ENCODE measurements at regions not wholly inside any gene's neighbourhood (a gene's known extent, or its start where the extent isn't known, plus 50 kb on each side); places are given as distances from the start of the nearest gene placed in this dataset.

- in situ Hi-C loops (cut with HindIII; ENCODE audit: low sequenced_read_pairs) = no loop called here
Observed at GRCh38 chr2:20523073-20523798, 76.4 kb downstream of the RHOB start.

GRCh38 chr2:20523799-20524187, 76.9 kb downstream of the RHOB start:
- in situ Hi-C loops (cut with HindIII; ENCODE audit: low sequenced_read_pairs) = no loop called here

DNA sequence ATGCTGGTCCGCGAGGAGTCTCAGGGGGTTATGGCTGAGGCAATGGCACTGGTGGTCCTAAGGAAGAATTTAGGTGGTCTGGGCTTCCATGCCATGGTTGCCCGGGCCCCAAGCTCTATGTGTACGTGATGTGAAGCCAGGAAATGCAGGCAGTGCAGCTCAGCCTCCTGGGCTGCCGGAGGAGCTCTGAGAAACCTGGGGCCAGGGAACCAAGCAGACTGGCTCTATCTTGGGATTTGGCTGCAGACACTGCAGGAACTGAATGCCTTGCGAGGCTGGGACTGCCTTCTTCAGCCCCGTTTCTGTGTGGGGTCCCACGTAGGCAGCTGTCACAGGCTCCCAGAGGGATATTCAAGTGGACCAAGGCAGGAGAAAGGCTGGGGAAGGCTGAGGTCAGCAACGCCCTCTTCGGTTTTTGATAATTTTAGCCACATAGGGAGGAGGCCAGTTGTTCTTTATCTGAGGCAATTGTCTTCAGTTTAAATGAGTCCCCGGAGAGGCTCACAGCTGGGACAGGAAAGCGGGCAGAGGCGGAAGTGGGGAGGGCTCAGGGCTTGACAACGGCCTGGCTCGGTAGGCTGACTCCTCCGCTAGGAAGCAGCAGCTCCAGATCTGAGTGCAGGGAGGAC, 77.7 kb downstream of the RHOB start:
- in situ Hi-C loops (cut with HindIII; ENCODE audit: low sequenced_read_pairs) = no loop called here

DNA sequence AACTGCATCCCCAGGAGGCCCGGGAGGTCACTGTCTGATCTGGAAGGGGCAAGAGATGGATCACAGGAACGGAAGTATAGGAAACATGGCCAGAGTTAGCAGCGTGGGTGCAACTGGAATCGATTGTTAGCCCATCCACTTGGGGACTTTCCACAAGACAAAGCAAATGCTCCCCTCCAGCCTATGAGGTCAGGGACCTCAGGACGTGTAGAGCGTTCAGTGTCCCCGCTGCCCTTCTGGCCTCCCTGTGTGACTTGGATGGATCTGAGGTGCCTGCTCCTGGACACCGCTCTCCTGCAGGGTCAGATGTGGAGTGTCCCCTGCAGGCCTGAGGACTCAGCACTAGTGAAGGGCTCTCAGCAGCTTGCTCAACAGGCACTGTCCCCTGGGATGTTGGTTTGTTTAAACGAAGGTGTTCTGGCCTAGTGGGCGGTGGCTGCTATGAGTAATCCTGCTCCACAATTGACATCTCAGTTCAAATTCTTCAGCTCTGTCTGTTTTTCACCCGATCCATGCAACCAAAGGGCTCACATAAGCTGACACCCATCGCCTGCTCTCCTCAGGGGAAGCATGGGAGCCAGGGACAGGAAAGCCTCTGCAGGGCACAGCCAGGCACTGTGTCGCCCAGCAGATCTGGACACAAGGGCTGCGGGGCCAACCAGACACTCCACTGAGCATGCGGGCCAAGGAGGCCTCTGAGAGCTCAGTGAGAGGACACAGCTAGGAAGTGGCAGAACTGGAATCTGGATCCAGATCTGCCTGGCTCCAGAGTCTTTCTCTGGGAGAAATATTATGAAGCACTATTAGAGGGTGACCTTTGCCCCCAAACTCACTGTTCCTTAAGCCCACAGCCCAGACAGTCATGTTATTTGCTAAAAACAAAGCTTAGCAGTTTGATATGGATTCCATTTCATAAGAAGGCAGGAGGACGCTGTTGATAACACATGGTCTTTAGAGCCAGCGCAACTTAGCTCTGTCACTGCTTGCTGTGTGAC, 78.5 kb downstream of the RHOB start:
- in situ Hi-C loops (cut with HindIII; ENCODE audit: low sequenced_read_pairs) = no loop called here

DNA sequence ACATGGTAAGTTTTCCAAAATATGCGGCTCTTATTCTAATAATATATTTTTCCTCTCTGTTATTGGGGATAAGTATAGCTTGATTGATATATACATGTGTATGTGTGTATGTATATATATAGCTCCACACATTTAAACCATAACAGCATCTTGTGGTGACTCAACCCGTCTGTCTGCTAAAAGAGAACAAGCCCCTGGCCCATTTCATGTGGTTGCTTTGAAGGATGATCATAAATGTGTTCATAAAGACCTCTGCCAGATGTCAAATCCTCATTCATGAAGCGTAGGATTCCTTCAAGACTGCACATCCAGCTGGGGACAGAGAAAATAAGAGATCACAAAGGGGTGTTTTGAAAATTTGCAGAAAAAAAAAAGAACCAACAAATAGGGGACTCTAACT, 79.3 kb downstream of the RHOB start:
- in situ Hi-C loops (cut with HindIII; ENCODE audit: low sequenced_read_pairs) = no loop called here

DNA sequence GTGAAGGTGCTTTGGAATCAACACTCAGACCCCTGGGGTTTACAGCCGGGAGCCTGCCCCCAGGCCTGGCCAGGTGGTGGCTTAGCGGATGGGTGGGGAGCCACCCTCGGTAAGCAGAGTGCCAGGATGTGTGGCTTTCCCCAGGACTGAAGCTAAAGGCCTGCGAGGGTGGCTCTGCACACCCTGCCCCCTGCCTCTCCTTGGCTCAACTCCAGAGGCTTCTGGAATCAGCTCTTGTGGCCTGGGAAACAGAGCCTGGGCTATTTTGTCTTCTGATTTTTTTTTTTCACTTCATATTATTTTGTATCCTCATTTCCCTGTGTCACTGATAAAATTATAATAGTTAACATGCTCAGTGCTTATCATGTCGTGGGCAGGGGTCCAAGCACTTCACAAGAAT, 79.8 kb downstream of the RHOB start:
- in situ Hi-C loops (cut with HindIII; ENCODE audit: low sequenced_read_pairs) = no loop called here

GRCh38 chr2:20528713-20529112, 81.8 kb downstream of the RHOB start:
- in situ Hi-C loops (cut with HindIII; ENCODE audit: low sequenced_read_pairs) = no loop called here

DNA sequence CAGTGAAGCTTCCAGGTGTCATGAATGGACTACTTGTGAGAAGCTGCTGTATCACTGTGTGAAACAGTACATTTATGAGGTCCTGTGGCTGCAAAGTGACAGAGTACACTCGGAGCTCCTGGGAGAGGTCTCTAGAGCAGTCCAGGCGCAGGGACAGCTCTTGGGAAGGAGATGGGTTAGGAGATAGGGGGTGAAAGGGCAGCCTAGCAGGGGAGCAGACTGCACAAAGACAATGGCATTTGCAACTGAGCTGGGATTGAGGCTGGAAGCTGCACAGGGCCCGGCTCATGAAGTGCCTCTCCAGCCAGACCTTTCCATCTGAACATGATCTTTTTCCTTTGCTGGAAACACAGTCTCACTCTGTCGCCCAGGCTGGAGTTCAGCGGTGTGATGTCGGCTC, 83.6 kb downstream of the RHOB start:
- in situ Hi-C loops (cut with HindIII; ENCODE audit: low sequenced_read_pairs) = no loop called here

DNA sequence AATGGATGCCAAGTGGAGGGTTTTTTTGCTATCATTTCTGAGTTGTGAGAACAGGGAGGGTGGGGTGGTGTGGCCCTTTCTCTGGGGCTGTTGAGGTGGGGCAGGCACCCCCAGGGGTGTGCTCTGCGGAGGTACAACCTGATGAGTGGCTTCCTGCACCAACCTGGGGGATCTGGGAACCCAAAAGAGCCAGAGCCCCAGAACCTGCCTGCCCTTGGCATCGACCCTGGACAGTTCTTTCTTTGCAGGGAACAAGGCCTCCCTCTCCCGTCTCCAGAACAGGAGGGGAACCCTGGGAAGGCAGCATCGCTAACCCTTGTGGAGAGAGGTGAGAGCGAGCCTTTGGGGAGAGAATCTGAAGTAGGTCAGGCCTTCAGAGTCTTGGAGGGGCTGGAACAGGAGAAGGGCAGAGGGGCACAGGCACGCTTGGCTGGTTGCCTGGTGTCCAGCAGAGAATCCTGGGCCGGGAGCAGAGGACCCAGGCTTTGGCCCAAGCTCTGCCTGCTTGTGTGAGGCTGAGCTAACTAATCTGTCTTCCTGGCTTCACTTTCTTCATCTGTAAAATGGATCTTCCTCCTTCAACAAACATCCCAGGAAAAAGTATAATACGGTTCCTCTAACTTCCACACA, 84.9 kb downstream of the RHOB start:
- in situ Hi-C loops (cut with HindIII; ENCODE audit: low sequenced_read_pairs) = no loop called here

- in situ Hi-C loops (cut with HindIII; ENCODE audit: low sequenced_read_pairs) = no loop called here
Observed at GRCh38 chr2:20532634-20533437, 86.0 kb downstream of the RHOB start.

GRCh38 chr2:20533993-20534622, 87.2 kb downstream of the RHOB start:
- in situ Hi-C loops (cut with HindIII; ENCODE audit: low sequenced_read_pairs) = no loop called here

DNA sequence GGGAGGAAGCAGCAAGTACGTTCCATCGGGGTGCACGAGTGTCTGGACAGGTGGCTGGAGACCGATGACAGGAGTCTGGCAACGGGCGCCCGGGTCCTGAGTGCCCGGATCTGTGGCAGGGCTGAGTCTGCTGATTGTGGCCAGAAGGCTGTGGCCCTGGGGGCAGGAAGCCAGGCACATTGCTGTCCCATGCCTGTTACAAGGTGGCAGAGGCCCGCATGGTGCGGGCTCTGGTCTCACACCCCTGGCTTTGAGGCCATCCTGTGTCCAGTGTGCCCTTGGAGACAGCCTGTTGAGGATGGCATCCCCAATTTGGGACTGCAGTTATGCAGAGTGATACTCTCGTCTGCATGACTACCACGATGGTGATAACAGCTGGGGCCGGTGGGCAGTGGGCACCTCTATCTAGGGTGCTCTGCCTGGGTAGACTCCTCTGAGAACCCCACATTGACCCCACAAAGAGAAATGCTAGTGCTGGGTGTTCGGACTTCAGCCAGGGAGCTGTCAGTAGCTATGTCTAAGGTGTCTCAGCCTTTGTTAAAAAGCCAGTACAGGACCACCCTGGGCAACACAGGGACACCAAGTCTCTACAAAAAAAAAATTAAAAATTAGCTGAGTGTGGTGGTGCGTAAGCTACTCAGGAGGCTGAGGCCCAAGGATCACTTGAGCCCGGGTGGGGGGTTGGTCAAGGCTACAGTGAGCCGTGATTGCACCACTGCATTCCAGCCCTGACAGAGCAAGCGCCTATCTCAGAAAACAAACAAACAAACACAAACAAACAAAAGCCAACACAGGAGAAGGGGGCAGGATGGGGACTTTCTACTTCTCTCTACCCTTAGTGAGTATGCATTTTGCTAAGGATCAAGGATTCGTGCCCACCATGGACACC, 88.3 kb downstream of the RHOB start:
- in situ Hi-C loops (cut with HindIII; ENCODE audit: low sequenced_read_pairs) = no loop called here

DNA sequence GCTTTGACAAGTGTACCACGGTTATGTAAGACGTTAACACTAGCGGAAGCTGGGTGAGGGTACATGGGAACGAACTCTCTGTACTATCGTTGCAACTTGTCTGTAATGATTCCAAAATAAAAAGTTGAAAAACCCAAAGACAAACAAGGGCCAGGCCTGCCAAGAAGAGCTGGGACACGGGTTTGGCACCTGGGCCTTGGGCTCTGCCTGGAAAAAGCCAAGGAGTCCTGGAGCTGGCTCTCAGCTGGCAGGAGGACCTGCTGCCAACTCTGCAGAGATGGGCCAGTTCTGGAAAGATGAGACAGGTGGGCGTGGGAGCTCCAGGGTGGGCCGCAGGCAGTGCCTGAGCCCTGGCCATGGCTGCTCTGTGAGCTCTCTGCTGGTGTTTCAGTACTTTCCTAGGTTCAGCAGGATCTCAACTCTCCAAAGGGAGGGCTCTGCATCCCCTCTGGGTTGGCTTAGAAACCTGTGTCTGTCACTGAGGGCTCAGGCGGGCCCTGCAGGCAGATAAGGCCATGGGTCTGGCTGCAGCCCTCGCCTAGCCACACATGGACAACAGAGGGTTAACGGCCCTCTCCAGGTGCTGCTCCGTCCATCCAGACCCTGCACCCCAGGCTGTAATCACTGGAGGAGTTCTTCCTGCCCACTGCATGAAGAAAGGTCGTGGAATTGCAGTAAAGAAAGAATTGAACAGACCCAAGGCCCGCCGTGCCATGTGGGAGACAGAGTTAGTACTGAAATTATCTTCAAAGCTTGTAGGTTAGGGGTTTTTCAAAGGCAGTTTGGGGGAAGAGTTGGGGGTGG, 89.9 kb downstream of the RHOB start:
- in situ Hi-C loops (cut with HindIII; ENCODE audit: low sequenced_read_pairs) = no loop called here

DNA sequence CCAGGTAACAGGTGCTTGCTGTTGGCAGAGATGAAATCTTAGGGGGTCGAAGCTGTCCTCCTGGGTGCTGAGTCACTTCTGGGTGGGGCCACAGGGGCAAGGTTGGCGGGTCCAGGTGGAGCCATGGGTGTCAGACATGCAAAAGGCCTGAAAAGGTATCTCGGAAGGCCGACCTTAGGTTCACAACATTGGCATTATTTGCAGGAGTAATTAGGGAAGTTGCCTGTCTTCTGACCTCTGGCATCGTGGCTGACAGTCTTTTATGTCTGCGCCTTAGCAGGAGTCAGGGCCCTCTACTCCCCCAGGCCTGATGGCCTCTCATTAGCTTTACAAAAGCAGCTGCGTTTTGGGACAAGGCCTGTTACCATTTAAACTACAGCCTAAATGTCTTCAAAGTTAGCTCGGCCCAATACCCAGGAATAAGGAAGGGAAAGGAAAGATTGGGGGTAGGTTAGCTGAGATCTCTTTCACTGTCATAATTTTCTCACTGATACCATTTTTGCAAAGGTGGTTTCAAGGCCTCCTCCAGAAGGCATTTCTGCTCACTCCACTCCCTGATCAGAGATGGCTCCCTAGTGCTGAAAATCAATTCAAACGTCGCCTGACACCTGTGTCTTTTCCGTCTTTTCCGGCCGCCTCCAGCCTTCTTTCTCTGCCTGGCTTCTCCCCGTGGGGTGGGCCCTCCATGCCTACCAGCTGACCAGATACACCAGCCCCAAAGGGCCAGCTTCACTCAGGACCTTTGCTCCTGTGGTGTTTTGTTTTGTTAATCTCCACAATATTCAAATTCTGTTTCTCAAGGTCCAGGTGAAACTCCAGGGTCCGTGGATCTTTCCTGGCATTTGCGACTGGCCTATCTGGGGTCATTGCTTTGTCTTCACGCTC, 90.8 kb downstream of the RHOB start:
- in situ Hi-C loops (cut with HindIII; ENCODE audit: low sequenced_read_pairs) = no loop called here

GRCh38 chr2:20538308-20539132, 91.6 kb downstream of the RHOB start:
- in situ Hi-C loops (cut with HindIII; ENCODE audit: low sequenced_read_pairs) = no loop called here

GRCh38 chr2:20539133-20539719, 92.4 kb downstream of the RHOB start:
- in situ Hi-C loops (cut with HindIII; ENCODE audit: low sequenced_read_pairs) = no loop called here

All from endothelial cell of hepatic sinusoid (primary cell).